Astrocyte of the spinal cord (primary cell): ENCODE measurements at regions not wholly inside any gene's neighbourhood (a gene's known extent, or its start where the extent isn't known, plus 50 kb on each side); places are given as distances from the start of the nearest gene placed in this dataset.
A peak's percentile ranks its signal among the peaks of the same experiment; 100 is the strongest.
"Not testable (repeated sequence)": the region's sequence is repeated elsewhere in the genome, so short reads cannot be mapped to it uniquely, and the experiment has no call there.

Source experiments
- DNase-seq: peaks from one replicate; pipeline ENCODE4 v3.0.0; 2011; ENCODE audit warnings: low read depth, low spot score
- H3K4me3 ChIP-seq: 2 replicates; pipeline ENCODE4 v1.5.1; 2011; ENCODE audit warnings: low read depth, mild to moderate bottlenecking, low read length, moderate library complexity
- CTCF ChIP-seq: IDR thresholded peaks from 2 replicates; pipeline ENCODE4 v1.5.1; 2012; ENCODE audit warnings: low read depth, mild to moderate bottlenecking, low read length, inconsistent platforms
- in situ Hi-C: cut with HindIII; loops from 2 replicates; pipeline ENCODE4 v1.10.0; 2017; ENCODE audit warnings: low sequenced_read_pairs

- TF ChIP-seq CTCF = no peak
- H3K4me3 ChIP-seq = no peak overlapping the region
- in situ Hi-C loops = no loop called here
- DNase-seq = no peak
These were observed 1044.8 kb upstream of the FOXG1 start for GRCh38 chr14:27721760-27722159.

- no peak overlapping the region for H3K4me3 ChIP-seq
- in situ Hi-C loops = no loop called here
- DNase-seq = no peak
- no peak for TF ChIP-seq CTCF
These were observed 1041.1 kb upstream of the FOXG1 start for GRCh38 chr14:27725482-27725881.

- H3K4me3 ChIP-seq = no peak overlapping the region
- DNase-seq = no peak
- TF ChIP-seq CTCF = no peak
- in situ Hi-C loops = no loop called here
These were observed 1039.3 kb upstream of the FOXG1 start for GRCh38 chr14:27727251-27727770.

GRCh38 chr14:27730204-27730603 is 1036.4 kb upstream of the FOXG1 start:
- in situ Hi-C loops = no loop called here
- no peak for TF ChIP-seq CTCF
- no peak for DNase-seq
- H3K4me3 ChIP-seq = no peak overlapping the region

GRCh38 chr14:27739657-27740156 is 1026.9 kb upstream of the FOXG1 start:
- in situ Hi-C loops = no loop called here
- no peak overlapping the region for H3K4me3 ChIP-seq
- no peak for TF ChIP-seq CTCF
- DNase-seq = no peak

- in situ Hi-C loops = no loop called here
- no peak overlapping the region for H3K4me3 ChIP-seq
- no peak for TF ChIP-seq CTCF
- DNase-seq = no peak
These were observed 1016.5 kb upstream of the FOXG1 start for GRCh38 chr14:27750114-27750513.

- in situ Hi-C loops, H3K4me3 ChIP-seq, DNase-seq: not testable (repeated sequence)
These were observed 1008.9 kb upstream of the FOXG1 start for GRCh38 chr14:27757642-27758041.

- H3K4me3 ChIP-seq, DNase-seq, in situ Hi-C loops: not testable (repeated sequence)
These were observed 1006.2 kb upstream of the FOXG1 start for GRCh38 chr14:27760367-27760766.

- H3K4me3 ChIP-seq, in situ Hi-C loops: not testable (repeated sequence)
- peak; percentile 32 for DNase-seq
These were observed 967.2 kb upstream of the FOXG1 start for GRCh38 chr14:27799066-27800028.

- DNase-seq, in situ Hi-C loops, H3K4me3 ChIP-seq: not testable (repeated sequence)
These were observed 948.7 kb upstream of the FOXG1 start for GRCh38 chr14:27817746-27818430.
